IMR-90 (cell line): ENCODE measurements at regions not wholly inside any gene's neighbourhood (a gene's known extent, or its start where the extent isn't known, plus 50 kb on each side); places are given as distances from the start of the nearest gene placed in this dataset.

Experiments used
- ATAC-seq: fragments of 200-7000 bp; cut with Tn5 transposase; 2 replicates; pipeline ENCODE4 v1.9.1; 2020; ENCODE audit warnings: low read depth, mild to moderate bottlenecking, moderate library complexity
- BruUV-seq: library from RNA; stranded (reverse); fragments of 400-500 nt; replicated peaks from 2 replicates; lab custom pipeline; 2021; lab: Mats Ljungman, UMichigan
- CTCF ChIA-PET: fragments of 300-600 bp; formaldehyde crosslinking; extraction: SDS; loops from one replicate; lab custom pipeline; 2021; ENCODE audit warnings: antibody characterized with exemption; lab: Yijun Ruan, JAX
- POLR2A ChIA-PET: fragments of 300-600 bp; sonication (Branson Sonifier 250); formaldehyde crosslinking; loops from one replicate; lab custom pipeline; 2022; ENCODE audit warnings: antibody characterized with exemption; ENCODE audit not compliant: unreplicated experiment; lab: Charles Lee
- DNase-seq: peaks from one replicate; pipeline ENCODE4 v3.0.0; 2013
- H2AFZ ChIP-seq: replicated peaks from 2 replicates; pipeline ENCODE3; 2013; ENCODE audit warnings: low read length, mild to moderate bottlenecking; ENCODE audit not compliant: poor library complexity
- H2AK5ac ChIP-seq: 2 replicates; pipeline ENCODE4 v1.6.1; 2013; ENCODE audit warnings: low read depth, low read length, inconsistent platforms
- H2AK9ac ChIP-seq: replicated peaks from 2 replicates; pipeline ENCODE3; 2013; ENCODE audit warnings: mild to moderate bottlenecking, low read depth, low read length, moderate library complexity; ENCODE audit not compliant: poor library complexity
- H2BK120ac ChIP-seq: 2 replicates; pipeline ENCODE4 v1.6.1; 2013; ENCODE audit warnings: low read depth, low read length, inconsistent platforms
- H2BK15ac ChIP-seq: 3 replicates; pipeline ENCODE4 v1.6.1; 2013; ENCODE audit warnings: low read depth, low read length, inconsistent platforms
- H2BK20ac ChIP-seq: 2 replicates; pipeline ENCODE4 v1.6.1; 2013; ENCODE audit warnings: low read depth, mild to moderate bottlenecking, inconsistent platforms, low read length, moderate library complexity
- H2BK5ac ChIP-seq: 2 replicates; pipeline ENCODE4 v1.6.1; 2013; ENCODE audit warnings: mild to moderate bottlenecking, low read depth, low read length, inconsistent platforms; ENCODE audit not compliant: poor library complexity, severe bottlenecking
- H3K14ac ChIP-seq: replicated peaks from 2 replicates; pipeline ENCODE4 v1.6.1; 2013; ENCODE audit warnings: low read depth, low read length, inconsistent platforms
- H3K18ac ChIP-seq: 2 replicates; pipeline ENCODE4 v1.6.1; 2013; ENCODE audit warnings: low read depth, low read length, control low read depth
- H3K23ac ChIP-seq: 2 replicates; pipeline ENCODE4 v1.6.1; 2013; ENCODE audit warnings: low read depth, low read length, inconsistent platforms
- H3K27ac ChIP-seq: 2 replicates; pipeline ENCODE4 v1.5.1; 2013; ENCODE audit warnings: mild to moderate bottlenecking, control low read depth, low read length; ENCODE audit not compliant: insufficient read depth
- H3K27me3 ChIP-seq: 2 replicates; pipeline ENCODE4 v1.6.1; 2013; ENCODE audit warnings: low read length; ENCODE audit not compliant: control insufficient read depth, insufficient read depth
- H3K36me3 ChIP-seq: 2 replicates; pipeline ENCODE4 v1.6.1; 2013; ENCODE audit warnings: low read length, mixed read lengths; ENCODE audit not compliant: control insufficient read depth, insufficient read depth
- H3K4ac ChIP-seq: 2 replicates; pipeline ENCODE4 v1.6.1; 2013; ENCODE audit warnings: low read depth, low read length, inconsistent platforms
- H3K4me1 ChIP-seq: 2 replicates; pipeline ENCODE4 v1.6.1; 2013; ENCODE audit warnings: low read length, mixed read lengths; ENCODE audit not compliant: control insufficient read depth, insufficient read depth
- H3K4me2 ChIP-seq: 2 replicates; pipeline ENCODE4 v1.6.1; 2013; ENCODE audit warnings: low read depth, mild to moderate bottlenecking, control low read depth, low read length, moderate library complexity
- H3K4me3 ChIP-seq: 2 replicates; pipeline ENCODE4 v1.5.1; 2013; ENCODE audit warnings: low read depth, mild to moderate bottlenecking, control low read depth, low read length, moderate library complexity; ENCODE audit not compliant: insufficient read depth
- H3K56ac ChIP-seq: 2 replicates; pipeline ENCODE4 v1.6.1; 2013; ENCODE audit warnings: low read length, inconsistent platforms; ENCODE audit not compliant: insufficient read depth; ENCODE audit errors: extremely low read depth
- H3K79me1 ChIP-seq, 2 experiments: 2 replicates each; pipeline ENCODE4 v1.6.1; 2013; ENCODE audit warnings: low read length in 2 of 2, inconsistent platforms in 1 of 2, low read depth in 1 of 2
- H3K9ac ChIP-seq: 2 replicates; pipeline ENCODE4 v1.6.1; 2013; ENCODE audit warnings: low read depth, low read length, control low read depth
- H3K9me1 ChIP-seq: 2 replicates; pipeline ENCODE4 v1.6.1; 2013; ENCODE audit warnings: low read length, inconsistent platforms; ENCODE audit not compliant: insufficient read depth
- H3K9me3 ChIP-seq: 2 replicates; pipeline ENCODE4 v1.6.1; 2013; ENCODE audit warnings: low read length; ENCODE audit not compliant: control insufficient read depth, insufficient read depth
- H4K20me1 ChIP-seq: 2 replicates; pipeline ENCODE4 v1.6.1; 2013; ENCODE audit warnings: low read length, inconsistent platforms; ENCODE audit not compliant: insufficient read depth
- H4K5ac ChIP-seq: 2 replicates; pipeline ENCODE4 v1.6.1; 2013; ENCODE audit warnings: mild to moderate bottlenecking, low read depth, low read length, control low read depth
- H4K8ac ChIP-seq, 2 experiments: 2 replicates each; pipeline ENCODE4 v1.6.1; 2013; ENCODE audit warnings: low read depth in 2 of 2, low read length in 2 of 2, control low read depth in 1 of 2, inconsistent platforms in 1 of 2
- H4K91ac ChIP-seq: 2 replicates; pipeline ENCODE4 v1.6.1; 2013; ENCODE audit warnings: low read depth, low read length, inconsistent platforms; ENCODE audit not compliant: insufficient read depth
- BHLHE40 ChIP-seq: fragments of 150-350 bp; IDR thresholded peaks from 2 replicates; pipeline ENCODE4 v1.6.1; 2016; ENCODE audit warnings: mild to moderate bottlenecking, low read depth, low read length
- CEBPB ChIP-seq: IDR thresholded peaks from 2 replicates; pipeline ENCODE4 v1.6.1; 2012; ENCODE audit warnings: low read depth, low read length, improper control_type of control experiment
- CHD1 ChIP-seq: IDR thresholded peaks from 2 replicates; pipeline ENCODE4 v1.6.1; 2012; ENCODE audit warnings: low read depth, low read length, improper control_type of control experiment
- CTCF ChIP-seq: conservative IDR thresholded peaks from 2 replicates; pipeline ENCODE4 v1.5.1; 2012; ENCODE audit warnings: mild to moderate bottlenecking, low read depth, low read length, improper control_type of control experiment
- FOS ChIP-seq: fragments of 150-350 bp; IDR thresholded peaks from 2 replicates; pipeline ENCODE4 v1.6.1; 2016; ENCODE audit warnings: low read depth, low read length
- MAFK ChIP-seq: IDR thresholded peaks from 2 replicates; pipeline ENCODE4 v1.6.1; 2012; ENCODE audit warnings: low read depth, low read length, improper control_type of control experiment
- MAZ ChIP-seq: IDR thresholded peaks from 2 replicates; pipeline ENCODE4 v1.6.1; 2012; ENCODE audit warnings: low read depth, mild to moderate bottlenecking, low read length, improper control_type of control experiment, moderate library complexity, borderline replicate concordance
- MXI1 ChIP-seq: IDR thresholded peaks from 2 replicates; pipeline ENCODE4 v1.6.1; 2012; ENCODE audit warnings: low read depth, mild to moderate bottlenecking, low read length, moderate library complexity, borderline replicate concordance
- NFE2L2 ChIP-seq: fragments of 150-350 bp; IDR thresholded peaks from 2 replicates; pipeline ENCODE4 v1.6.1; 2016; ENCODE audit warnings: low read depth, mild to moderate bottlenecking, low read length
- POLR2A ChIP-seq: IDR thresholded peaks from 2 replicates; pipeline ENCODE4 v1.6.1; 2012; ENCODE audit warnings: mild to moderate bottlenecking, low read depth, low read length
- RAD21 ChIP-seq: IDR thresholded peaks from 2 replicates; pipeline ENCODE4 v1.6.1; 2012; ENCODE audit warnings: low read length, improper control_type of control experiment
- RCOR1 ChIP-seq: IDR thresholded peaks from 2 replicates; pipeline ENCODE4 v1.6.1; 2012; ENCODE audit warnings: mild to moderate bottlenecking, low read length, improper control_type of control experiment; ENCODE audit not compliant: insufficient replicate concordance
- RFX5 ChIP-seq: IDR thresholded peaks from 2 replicates; pipeline ENCODE4 v1.8.0; 2012; ENCODE audit warnings: low read depth, mild to moderate bottlenecking, low read length, moderate library complexity
- SMC3 ChIP-seq: fragments of 150-350 bp; IDR thresholded peaks from 2 replicates; pipeline ENCODE4 v1.6.1; 2016; ENCODE audit warnings: low read depth, mild to moderate bottlenecking, antibody characterized with exemption, low read length, moderate library complexity
- USF2 ChIP-seq: fragments of 150-350 bp; IDR thresholded peaks from 2 replicates; pipeline ENCODE4 v1.6.1; 2017; ENCODE audit warnings: mild to moderate bottlenecking, antibody characterized with exemption, low read length, low read depth
- WGBS, 2 experiments: methylation state at CpG; one replicate each; pipeline versions ENCODE4 v1.1.5 to v1.1.7; 2013; ENCODE audit warnings: missing lambda C conversion rate in 2 of 2; ENCODE audit not compliant: insufficient read length in 1 of 2; ENCODE audit errors: extremely low coverage in 2 of 2; 5-methylcytosine and 5-hydroxymethylcytosine counted together
- dilution Hi-C: fragments of 300-500 bp; cut with HindIII; formaldehyde crosslinking; loops from one replicate; pipeline ENCODE4 v1.14.3; 2018; ENCODE audit warnings: low sequenced_read_pairs; ENCODE audit not compliant: unreplicated experiment
- in situ Hi-C: fragments of 300-500 bp; cut with MboI; formaldehyde crosslinking; loops from 3 replicates; pipeline ENCODE4 v1.14.3; 2019; ENCODE audit warnings: low sequenced_read_pairs, inconsistent platforms, mixed read lengths
- intact Hi-C: fragments of 100-400 bp; cut with micrococcal nuclease; formaldehyde crosslinking; loops from 2 replicates; pipeline ENCODE4 v1.10.0; 2022
- TF ChIP-seq, protein P1 (sequence below): fragments of 150-350 bp; IDR thresholded peaks from 2 replicates; pipeline ENCODE4 v1.6.1; 2016; ENCODE audit warnings: low read depth, mild to moderate bottlenecking, low read length, moderate library complexity, borderline replicate concordance

- CTCF ChIA-PET: interaction anchor here (0.6 kb wide), 1 partner anchor 719 kb away, joined by 3 read pairs; no protein-coding TSS in a partner anchor
- dilution Hi-C loops: no loop called here
These were observed 361.3 kb downstream of the CD109 start for GRCh38 chr6:74057326-74057725.

More at GRCh38 chr6:74057326-74057725, 361.3 kb downstream of the CD109 start:
- Histone ChIP-seq H2BK120ac (no peak overlapping the region), H3K4ac (no peak overlapping the region), H4K5ac (no peak overlapping the region), H3K18ac (no peak overlapping the region), H3K4me1 (peaks cover 2% of the 10 kb centered on the region; the same call in 1 of the 2 replicates), H3K14ac (no peak overlapping the region), H2BK5ac (no peak overlapping the region), H3K27me3 (no peaks in the 10 kb centered on the region), H3K9ac (no peak overlapping the region), H4K8ac (no peak overlapping the region), H2AFZ (no peak overlapping the region), H4K20me1 (no peaks in the 10 kb centered on the region), H3K4me2 (no peak overlapping the region), H2AK5ac (no peak overlapping the region), H3K9me3 (no peaks in the 10 kb centered on the region), H2BK15ac (no peak overlapping the region), H3K27ac (no peak overlapping the region), H2BK20ac (no peak overlapping the region), H3K56ac (no peak overlapping the region), H3K36me3 (no peaks in the 10 kb centered on the region), H3K4me3 (no peak overlapping the region), H4K91ac (no peak overlapping the region), H2AK9ac (no peak overlapping the region), H3K9me1 (no peaks in the 10 kb centered on the region), H3K79me1 (no peaks in the 10 kb centered on the region), H3K23ac (no peak overlapping the region)
- in situ Hi-C loops (no loop called here), intact Hi-C loops (no loop called here)
- ATAC-seq (no peak), DNase-seq (peak; percentile 64)
- TF ChIP-seq RCOR1 (no peak), CTCF (no peak), NFE2L2 (no peak), MXI1 (no peak), MAZ (no peak), SMC3 (no peak), FOS (no peak), RAD21 (no peak), MAFK (no peak), RFX5 (no peak), BHLHE40 (no peak), USF2 (no peak), POLR2A (no peak), CHD1 (no peak), CEBPB (no peak)
- TF ChIP-seq, protein P1, sequence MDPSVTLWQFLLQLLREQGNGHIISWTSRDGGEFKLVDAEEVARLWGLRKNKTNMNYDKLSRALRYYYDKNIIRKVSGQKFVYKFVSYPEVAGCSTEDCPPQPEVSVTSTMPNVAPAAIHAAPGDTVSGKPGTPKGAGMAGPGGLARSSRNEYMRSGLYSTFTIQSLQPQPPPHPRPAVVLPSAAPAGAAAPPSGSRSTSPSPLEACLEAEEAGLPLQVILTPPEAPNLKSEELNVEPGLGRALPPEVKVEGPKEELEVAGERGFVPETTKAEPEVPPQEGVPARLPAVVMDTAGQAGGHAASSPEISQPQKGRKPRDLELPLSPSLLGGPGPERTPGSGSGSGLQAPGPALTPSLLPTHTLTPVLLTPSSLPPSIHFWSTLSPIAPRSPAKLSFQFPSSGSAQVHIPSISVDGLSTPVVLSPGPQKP: no peak
- BruUV-seq: no TSS peak
- WGBS, 2 experiments: no CpG with 5 or more reads among the region's 2 CpGs
- POLR2A ChIA-PET: no interaction called here
